ENCODE measurements at regions not wholly inside any gene's neighbourhood (a gene's known extent, or its start where the extent isn't known, plus 50 kb on each side); places are given as distances from the start of the nearest gene placed in this dataset.

DNA sequence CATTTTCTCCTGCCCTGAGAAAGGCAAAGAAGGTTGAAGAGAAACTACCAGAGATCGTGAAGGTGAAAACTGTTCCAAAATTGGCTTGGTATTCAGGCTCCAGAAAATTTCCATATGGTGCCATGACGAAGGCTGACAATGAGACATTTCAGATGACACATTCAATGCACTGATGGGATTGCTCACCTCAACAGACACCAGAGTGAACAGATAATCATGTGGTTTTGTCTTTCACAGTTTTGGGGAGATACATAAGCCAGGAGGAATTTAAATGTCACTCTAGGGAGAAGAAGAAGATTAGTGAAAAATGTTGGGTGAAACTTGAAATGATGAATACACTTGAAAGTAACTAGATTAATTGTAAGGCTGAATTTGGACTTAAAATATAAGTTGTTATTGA is 339.7 kb upstream of the EPHA3 start:
- no peaks in the 10 kb centered on the region for H3K36me3 ChIP-seq (ENCODE audit: control insufficient read depth in 4 of 4, insufficient read depth in 4 of 4, low read length in 4 of 4)
- WGBS, 2 donors = 80 to 88% methylated on average over 2 of the region's 2 CpGs
- TF ChIP-seq CTCF (IDR thresholded peaks at IDR 0.05; ENCODE audit: control extremely low read depth, extremely low read depth) = no peak
- H3K9ac ChIP-seq (ENCODE audit: insufficient read depth in 1 of 2, low read length in 2 of 2) = no peak overlapping the region
- no peaks in the 10 kb centered on the region for H3K4me1 ChIP-seq (ENCODE audit: control insufficient read depth in 5 of 5, insufficient read depth in 5 of 5, low read length in 5 of 5)
- no peak overlapping the region for H3K27ac ChIP-seq (ENCODE audit: low read depth in 1 of 2, low read length in 1 of 2)
- H3K27me3 ChIP-seq (ENCODE audit: control insufficient read depth in 3 of 3, insufficient read depth in 3 of 3, low read length in 2 of 3) = no peaks in the 10 kb centered on the region
- no peak overlapping the region for H3K4me3 ChIP-seq
- ATAC-seq (ENCODE audit: insufficient read depth, low FRiP score) (no peak), DNase-seq (no peak)
- H3K9me3 ChIP-seq (ENCODE audit: control insufficient read depth in 4 of 4, insufficient read depth in 3 of 4, low read length in 3 of 4) = peaks cover 0 to 4% (median 0%) of the 10 kb centered on the region in 4 donors

DNA sequence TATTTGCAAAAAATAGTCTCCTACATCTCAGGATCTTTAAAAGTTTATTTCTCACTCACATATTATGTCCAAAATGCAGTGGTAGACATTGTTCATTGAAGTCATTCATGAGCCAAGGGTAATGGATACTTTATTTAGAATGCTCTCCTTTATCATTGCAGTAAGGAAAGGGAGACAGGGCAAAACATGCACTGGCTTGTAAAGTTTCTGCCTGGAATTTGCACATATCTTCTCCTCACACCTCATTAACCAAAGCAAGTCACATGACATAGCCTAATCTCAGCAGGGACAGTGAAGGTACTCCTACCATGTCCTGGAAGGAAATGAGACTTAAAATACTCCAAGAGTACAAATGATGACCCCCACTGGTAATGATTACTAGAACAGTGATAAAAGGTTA is 333.7 kb upstream of the EPHA3 start:
- DNase-seq (no peak), ATAC-seq (ENCODE audit: insufficient read depth, low FRiP score) (no peak)
- no peaks in the 10 kb centered on the region for H3K36me3 ChIP-seq (ENCODE audit: control insufficient read depth in 4 of 4, insufficient read depth in 4 of 4, low read length in 4 of 4)
- no peaks in the 10 kb centered on the region for H3K4me1 ChIP-seq (ENCODE audit: control insufficient read depth in 5 of 5, insufficient read depth in 5 of 5, low read length in 5 of 5)
- TF ChIP-seq CTCF (IDR thresholded peaks at IDR 0.05; ENCODE audit: control extremely low read depth, extremely low read depth) = no peak
- H3K4me3 ChIP-seq = no peak overlapping the region
- no peaks in the 10 kb centered on the region for H3K27me3 ChIP-seq (ENCODE audit: control insufficient read depth in 3 of 3, insufficient read depth in 3 of 3, low read length in 2 of 3)
- H3K27ac ChIP-seq (ENCODE audit: low read depth in 1 of 2, low read length in 1 of 2) = no peak overlapping the region
- no peaks in the 10 kb centered on the region for H3K9me3 ChIP-seq (ENCODE audit: control insufficient read depth in 4 of 4, insufficient read depth in 3 of 4, low read length in 3 of 4)
- no peak overlapping the region for H3K9ac ChIP-seq (ENCODE audit: insufficient read depth in 1 of 2, low read length in 2 of 2)

GRCh38 chr3:88775026-88775690 is 332.3 kb upstream of the EPHA3 start:
- no peak overlapping the region for H3K4me3 ChIP-seq
- DNase-seq (no peak), ATAC-seq (ENCODE audit: insufficient read depth, low FRiP score) (no peak)
- no peaks in the 10 kb centered on the region for H3K4me1 ChIP-seq (ENCODE audit: control insufficient read depth in 5 of 5, insufficient read depth in 5 of 5, low read length in 5 of 5)
- no peaks in the 10 kb centered on the region for H3K9me3 ChIP-seq (ENCODE audit: control insufficient read depth in 4 of 4, insufficient read depth in 3 of 4, low read length in 3 of 4)
- no peaks in the 10 kb centered on the region for H3K27me3 ChIP-seq (ENCODE audit: control insufficient read depth in 3 of 3, insufficient read depth in 3 of 3, low read length in 2 of 3)
- H3K9ac ChIP-seq (ENCODE audit: insufficient read depth in 1 of 2, low read length in 2 of 2) = no peak overlapping the region
- no peak for TF ChIP-seq CTCF (IDR thresholded peaks at IDR 0.05; ENCODE audit: control extremely low read depth, extremely low read depth)
- no peaks in the 10 kb centered on the region for H3K36me3 ChIP-seq (ENCODE audit: control insufficient read depth in 4 of 4, insufficient read depth in 4 of 4, low read length in 4 of 4)
- WGBS, 2 donors = 75 to 85% methylated on average over 3 of the region's 3 CpGs
- H3K27ac ChIP-seq (ENCODE audit: low read depth in 1 of 2, low read length in 1 of 2) = no peak overlapping the region

DNA sequence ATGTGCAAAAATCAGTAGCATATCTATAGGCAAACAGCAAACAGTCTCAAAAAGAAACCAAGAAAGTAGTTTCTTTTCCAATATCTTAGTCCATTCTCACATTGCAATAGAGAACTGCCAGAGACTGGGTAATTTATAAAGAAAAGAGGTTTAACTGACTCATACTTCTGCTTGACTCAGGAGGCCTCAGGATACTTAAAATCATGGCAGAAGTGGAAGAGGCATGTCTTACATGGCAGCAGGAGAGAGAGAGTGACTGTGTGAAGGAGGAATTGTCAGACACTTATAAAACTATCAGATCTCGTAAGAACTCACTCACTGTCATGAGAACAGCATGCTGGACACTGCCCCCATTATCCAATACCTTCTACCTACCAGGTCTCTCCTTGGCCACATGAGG is 327.9 kb upstream of the EPHA3 start:
- Histone ChIP-seq H3K27me3 (ENCODE audit: control insufficient read depth in 3 of 3, insufficient read depth in 3 of 3, low read length in 2 of 3) (no peaks in the 10 kb centered on the region), H3K4me3 (no peak overlapping the region), H3K27ac (ENCODE audit: low read depth in 1 of 2, low read length in 1 of 2) (no peak overlapping the region), H3K4me1 (ENCODE audit: control insufficient read depth in 5 of 5, insufficient read depth in 5 of 5, low read length in 5 of 5) (no peaks in the 10 kb centered on the region), H3K9me3 (ENCODE audit: control insufficient read depth in 4 of 4, insufficient read depth in 3 of 4, low read length in 3 of 4) (peaks cover 0 to 2% (median 0%) of the 10 kb centered on the region in 4 donors), H3K36me3 (ENCODE audit: control insufficient read depth in 4 of 4, insufficient read depth in 4 of 4, low read length in 4 of 4) (no peaks in the 10 kb centered on the region), H3K9ac (ENCODE audit: insufficient read depth in 1 of 2, low read length in 2 of 2) (no peak overlapping the region)
- no peak for TF ChIP-seq CTCF (IDR thresholded peaks at IDR 0.05; ENCODE audit: control extremely low read depth, extremely low read depth)
- no peak for ATAC-seq (ENCODE audit: insufficient read depth, low FRiP score)
- no peak for DNase-seq
- WGBS, 2 donors = 62 to 80% methylated on average over 1 of the region's 1 CpG

Data from lung (tissue), 11 donors.